Stomach (tissue), 4 donors: ENCODE measurements at regions not wholly inside any gene's neighbourhood (a gene's known extent, or its start where the extent isn't known, plus 50 kb on each side); places are given as distances from the start of the nearest gene placed in this dataset.

ENCODE experiments used
- CTCF ChIP-seq, 7 experiments: fragments of 450-650 bp in 4 of 7; fragments of 200-600 bp in 3 of 7; sonication (generic) in 3 of 7; IDR thresholded peaks; one replicate each; pipeline ENCODE4 v1.5.1; 2016 to 2019; ENCODE audit warnings: antibody characterized with exemption in 7 of 7, control low read depth in 2 of 7, mild to moderate bottlenecking in 1 of 7
- EP300 ChIP-seq: sonication (generic); formaldehyde crosslinking; IDR thresholded peaks from one replicate; pipeline ENCODE4 v1.6.1; 2017; ENCODE audit warnings: antibody characterized with exemption
- POLR2A ChIP-seq, 4 donors: fragments of 450-650 bp; IDR thresholded peaks; one replicate each; pipeline ENCODE4 v1.6.1; 2016; ENCODE audit warnings: antibody characterized with exemption in 4 of 4, control low read depth in 2 of 4, mild to moderate bottlenecking in 1 of 4, moderate library complexity in 1 of 4
- POLR2AphosphoS5 ChIP-seq, 3 donors: sonication (generic); formaldehyde crosslinking; IDR thresholded peaks; one replicate each; pipeline ENCODE4 v1.6.1; 2016; ENCODE audit warnings: antibody characterized with exemption in 3 of 3

GRCh38 chr4:114527637-114528036, 71.0 kb upstream of the UGT8 start:
- no peak for TF ChIP-seq POLR2A (IDR thresholded peaks at IDR 0.05)
- no peak for TF ChIP-seq EP300
- TF ChIP-seq CTCF (IDR thresholded peaks at IDR 0.05), result no peak
- TF ChIP-seq POLR2AphosphoS5 (IDR thresholded peaks at IDR 0.05), result no peak
